GM18505 (cell line): ENCODE measurements at regions not wholly inside any gene's neighbourhood (a gene's known extent, or its start where the extent isn't known, plus 50 kb on each side); places are given as distances from the start of the nearest gene placed in this dataset.
"Not testable (repeated sequence)": the region's sequence is repeated elsewhere in the genome, so short reads cannot be mapped to it uniquely, and the experiment has no call there.

ENCODE experiments used
- ATAC-seq: cut with Tn5 transposase; IDR thresholded peaks from one replicate; pipeline ENCODE4 v1.9.1; 2021; ENCODE audit not compliant: unreplicated experiment
- POLR2A ChIP-seq: IDR thresholded peaks from 4 replicates; pipeline ENCODE4 v1.6.1; 2011; ENCODE audit warnings: borderline replicate concordance; ENCODE audit not compliant: insufficient read depth, insufficient read length; ENCODE audit errors: extremely low read depth

GRCh38 chr2:16059393-16060016 is 119.2 kb downstream of the MYCN start:
- no peak for ATAC-seq

GRCh38 chr2:16058747-16059358 is 118.5 kb downstream of the MYCN start:
- ATAC-seq: no peak
- no peak for TF ChIP-seq POLR2A

More at GRCh38 chr2:16059393-16060016, 119.2 kb downstream of the MYCN start:
- TF ChIP-seq POLR2A: no peak

- no peak for ATAC-seq
- no peak for TF ChIP-seq POLR2A
Observed at GRCh38 chr2:16058256-16058655, 117.9 kb downstream of the MYCN start.

- ATAC-seq: no peak
- TF ChIP-seq POLR2A: no peak
Observed at GRCh38 chr2:16057661-16058060, 117.3 kb downstream of the MYCN start.

GRCh38 chr2:16055848-16056580 is 115.7 kb downstream of the MYCN start:
- ATAC-seq: peak; percentile 88
- TF ChIP-seq POLR2A: no peak

- ATAC-seq: no peak
- TF ChIP-seq POLR2A: no peak
Observed at GRCh38 chr2:16053437-16054257, 113.3 kb downstream of the MYCN start.

- not testable (repeated sequence) for ATAC-seq
Observed at GRCh38 chr2:16052571-16053052, 112.3 kb downstream of the MYCN start.

- ATAC-seq: no peak
- no peak for TF ChIP-seq POLR2A
Observed at GRCh38 chr2:16051841-16052564, 111.7 kb downstream of the MYCN start.

GRCh38 chr2:16050908-16051489 is 110.6 kb downstream of the MYCN start:
- ATAC-seq: no peak
- no peak for TF ChIP-seq POLR2A

- ATAC-seq: no peak
- no peak for TF ChIP-seq POLR2A
Observed at GRCh38 chr2:16050261-16050907, 110.0 kb downstream of the MYCN start.

GRCh38 chr2:16049406-16049805 is 109.1 kb downstream of the MYCN start:
- TF ChIP-seq POLR2A: no peak
- ATAC-seq: no peak

GRCh38 chr2:16048466-16048865 is 108.1 kb downstream of the MYCN start:
- ATAC-seq: no peak
- TF ChIP-seq POLR2A: no peak

- ATAC-seq: no peak
- no peak for TF ChIP-seq POLR2A
Observed at GRCh38 chr2:16047701-16048100, 107.4 kb downstream of the MYCN start.

GRCh38 chr2:16046649-16047048 is 106.3 kb downstream of the MYCN start:
- no peak for TF ChIP-seq POLR2A
- no peak for ATAC-seq
